Right atrium auricular region (tissue), 2 donors: ENCODE measurements at regions not wholly inside any gene's neighbourhood (a gene's known extent, or its start where the extent isn't known, plus 50 kb on each side); places are given as distances from the start of the nearest gene placed in this dataset.

Source experiments
- DNase-seq: peaks from one replicate; pipeline ENCODE4 v3.0.0-alpha.2; 2019; ENCODE audit warnings: low spot score
- H3K27ac ChIP-seq, 2 donors: fragments of 200-600 bp; sonication (generic); 1 replicate in 1 of 2; 2 replicates in 1 of 2; pipeline ENCODE4 v1.5.1; 2016 to 2019
- H3K27me3 ChIP-seq, 2 donors: fragments of 200-600 bp; sonication (generic); one replicate each; pipeline versions ENCODE4 v1.5.1 to v1.6.0; 2017 to 2019
- H3K36me3 ChIP-seq: fragments of 200-600 bp; sonication (generic); one replicate; pipeline ENCODE4 v1.5.1; 2016
- H3K4me1 ChIP-seq, 2 donors: fragments of 200-600 bp; sonication (generic); one replicate each; pipeline versions ENCODE4 v1.5.1 to v1.6.0; 2017 to 2019
- H3K4me3 ChIP-seq, 2 donors: fragments of 200-600 bp; sonication (generic); 1 replicate in 1 of 2; 2 replicates in 1 of 2; pipeline ENCODE4 v1.5.1; 2017 to 2019; ENCODE audit warnings: mild to moderate bottlenecking in 1 of 2, moderate library complexity in 1 of 2
- H3K9me3 ChIP-seq, 2 donors: fragments of 200-600 bp; sonication (generic); one replicate each; pipeline ENCODE4 v1.5.1; 2019
- TF ChIP-seq, protein P1 (sequence below), 2 donors: fragments of 200-600 bp; sonication (generic); IDR thresholded peaks; one replicate each; pipeline ENCODE4 v1.5.1; 2019; ENCODE audit warnings: antibody characterized with exemption in 2 of 2

DNA sequence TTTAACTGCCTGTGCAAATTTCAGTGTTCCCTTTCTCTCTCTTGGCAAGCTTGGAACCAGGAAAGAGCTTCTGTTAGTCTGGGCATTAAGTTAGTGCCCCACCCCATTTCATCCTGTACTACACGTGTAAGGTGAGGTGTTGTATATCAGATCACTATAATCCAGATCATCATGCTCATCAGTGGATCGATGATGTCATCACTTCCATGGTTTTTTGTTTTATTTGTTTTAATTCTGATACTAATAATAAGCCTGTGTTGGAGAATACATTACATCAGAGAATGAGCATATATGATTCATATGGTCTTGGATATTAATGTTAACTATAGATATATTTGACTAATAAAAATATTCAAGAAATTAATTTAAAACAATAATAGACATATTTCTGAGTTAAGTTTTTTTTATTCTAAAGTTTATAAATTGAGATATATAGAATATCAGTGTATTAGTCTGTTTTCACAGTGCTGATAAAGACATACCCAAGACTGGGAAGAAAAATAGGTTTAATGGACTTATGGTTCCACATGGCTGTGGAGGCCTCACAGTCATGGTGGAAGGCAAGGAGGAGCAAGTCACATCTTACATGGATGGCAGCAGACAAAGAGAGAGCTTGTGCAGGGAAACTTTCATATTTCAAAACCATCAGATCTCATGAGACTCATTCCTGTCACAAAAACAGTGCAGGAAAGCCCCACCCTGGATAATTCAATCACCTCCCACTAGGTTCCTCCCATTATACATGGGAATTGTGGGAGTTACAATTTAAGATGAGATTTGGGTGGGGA lies 588.3 kb upstream of the B3GALT2 start:
- Histone ChIP-seq H3K4me1 (no peaks in the 10 kb centered on the region), H3K4me3 (no peak overlapping the region), H3K9me3 (no peaks in the 10 kb centered on the region), H3K36me3 (no peaks in the 10 kb centered on the region), H3K27me3 (no peaks in the 10 kb centered on the region), H3K27ac (no peak overlapping the region)
- TF ChIP-seq, protein P1, sequence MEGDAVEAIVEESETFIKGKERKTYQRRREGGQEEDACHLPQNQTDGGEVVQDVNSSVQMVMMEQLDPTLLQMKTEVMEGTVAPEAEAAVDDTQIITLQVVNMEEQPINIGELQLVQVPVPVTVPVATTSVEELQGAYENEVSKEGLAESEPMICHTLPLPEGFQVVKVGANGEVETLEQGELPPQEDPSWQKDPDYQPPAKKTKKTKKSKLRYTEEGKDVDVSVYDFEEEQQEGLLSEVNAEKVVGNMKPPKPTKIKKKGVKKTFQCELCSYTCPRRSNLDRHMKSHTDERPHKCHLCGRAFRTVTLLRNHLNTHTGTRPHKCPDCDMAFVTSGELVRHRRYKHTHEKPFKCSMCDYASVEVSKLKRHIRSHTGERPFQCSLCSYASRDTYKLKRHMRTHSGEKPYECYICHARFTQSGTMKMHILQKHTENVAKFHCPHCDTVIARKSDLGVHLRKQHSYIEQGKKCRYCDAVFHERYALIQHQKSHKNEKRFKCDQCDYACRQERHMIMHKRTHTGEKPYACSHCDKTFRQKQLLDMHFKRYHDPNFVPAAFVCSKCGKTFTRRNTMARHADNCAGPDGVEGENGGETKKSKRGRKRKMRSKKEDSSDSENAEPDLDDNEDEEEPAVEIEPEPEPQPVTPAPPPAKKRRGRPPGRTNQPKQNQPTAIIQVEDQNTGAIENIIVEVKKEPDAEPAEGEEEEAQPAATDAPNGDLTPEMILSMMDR (IDR thresholded peaks at IDR 0.05), result no peak
- DNase-seq, result no peak

DNA sequence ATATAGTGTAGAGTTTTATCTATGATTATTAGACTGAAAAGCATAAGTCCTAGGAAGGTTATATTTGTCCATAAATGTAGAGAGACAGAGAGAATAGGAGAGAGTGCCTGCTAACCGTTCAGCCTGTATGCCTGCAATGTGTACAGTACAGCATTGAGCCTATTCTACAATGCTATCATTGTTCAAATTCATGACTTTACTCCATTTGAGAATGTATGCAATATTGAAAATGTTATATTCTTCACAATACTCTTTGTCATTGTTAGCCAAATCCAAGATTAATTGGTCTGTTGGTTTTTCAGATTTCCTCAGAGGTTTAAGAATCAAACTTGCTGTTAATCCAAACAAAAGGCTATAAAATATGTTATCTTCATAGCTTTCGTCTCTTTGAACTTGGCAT lies 585.2 kb upstream of the B3GALT2 start:
- no peaks in the 10 kb centered on the region for H3K4me1 ChIP-seq
- H3K36me3 ChIP-seq, result no peaks in the 10 kb centered on the region
- H3K4me3 ChIP-seq, result no peak overlapping the region
- no peaks in the 10 kb centered on the region for H3K27me3 ChIP-seq
- no peak for DNase-seq
- H3K9me3 ChIP-seq, result no peaks in the 10 kb centered on the region
- H3K27ac ChIP-seq, result no peak overlapping the region
- TF ChIP-seq, protein P1 (IDR thresholded peaks at IDR 0.05), result no peak

DNA sequence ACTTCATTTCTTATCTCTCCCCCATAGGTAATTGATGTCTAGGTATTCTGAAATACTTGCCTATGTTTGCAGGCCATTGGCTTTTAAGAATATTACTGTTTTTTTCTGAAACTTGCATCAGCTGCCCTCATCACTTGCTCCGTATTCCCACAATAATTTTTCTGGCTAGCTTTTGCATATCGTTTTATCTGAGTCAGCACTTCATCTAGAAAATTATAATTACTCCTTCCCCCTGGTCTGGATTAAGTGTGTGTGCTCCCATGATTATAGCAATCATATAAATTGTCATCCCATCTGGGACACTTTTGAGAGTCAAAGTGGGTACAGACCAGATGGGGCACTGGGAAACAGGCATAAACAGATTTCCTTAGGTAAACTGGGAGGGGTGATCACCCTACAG lies 583.2 kb upstream of the B3GALT2 start:
- Histone ChIP-seq H3K36me3 (no peaks in the 10 kb centered on the region), H3K4me1 (no peaks in the 10 kb centered on the region), H3K4me3 (no peak overlapping the region), H3K9me3 (no peaks in the 10 kb centered on the region), H3K27ac (no peak overlapping the region), H3K27me3 (no peaks in the 10 kb centered on the region)
- DNase-seq, result no peak
- TF ChIP-seq, protein P1 (IDR thresholded peaks at IDR 0.05), result no peak

DNA sequence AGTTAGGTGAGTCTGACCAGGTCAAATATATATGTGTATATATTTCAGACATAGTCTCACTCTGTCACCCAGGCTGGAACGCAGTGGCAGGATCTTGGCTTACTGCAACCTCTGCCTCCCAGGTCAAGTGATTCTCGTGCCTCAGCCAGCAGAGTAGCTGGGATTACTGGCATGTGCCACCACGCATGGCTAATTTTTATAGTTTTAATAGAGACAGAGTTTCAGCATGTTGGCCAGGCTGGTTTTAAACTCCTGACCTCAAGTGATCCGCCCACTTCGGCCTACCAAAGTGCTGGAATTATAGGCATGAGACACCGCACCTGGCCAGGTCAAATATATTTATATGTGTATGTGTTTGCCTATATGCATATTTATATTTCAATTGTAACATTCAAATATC lies 581.5 kb upstream of the B3GALT2 start:
- Histone ChIP-seq H3K9me3 (no peaks in the 10 kb centered on the region), H3K36me3 (no peaks in the 10 kb centered on the region), H3K4me3 (no peak overlapping the region), H3K4me1 (no peaks in the 10 kb centered on the region), H3K27me3 (no peaks in the 10 kb centered on the region), H3K27ac (no peak overlapping the region)
- DNase-seq, result no peak
- TF ChIP-seq, protein P1 (IDR thresholded peaks at IDR 0.05), result no peak

DNA sequence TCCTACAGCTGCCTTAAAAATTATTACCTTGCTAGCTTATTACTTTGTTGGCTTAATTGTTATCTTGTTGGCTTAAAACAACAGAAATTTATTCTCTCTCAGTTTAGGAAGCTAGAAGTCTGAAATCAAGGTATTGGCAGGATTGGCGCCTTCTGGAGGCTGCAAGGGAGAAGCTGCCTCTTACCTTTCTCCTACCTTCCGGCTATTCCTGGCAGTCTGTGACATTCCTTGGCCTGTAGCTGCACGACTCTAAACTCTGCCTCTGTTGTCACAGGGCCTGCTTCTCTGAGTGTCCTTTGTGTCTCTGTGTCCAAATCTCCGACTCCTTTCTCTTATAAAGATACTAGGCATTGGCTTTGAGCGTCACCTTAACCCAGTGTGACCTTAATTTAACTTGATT lies 579.9 kb upstream of the B3GALT2 start:
- no peaks in the 10 kb centered on the region for H3K27me3 ChIP-seq

More for the DNA sequence above, 579.9 kb upstream of the B3GALT2 start:
- no peak overlapping the region for H3K4me3 ChIP-seq
- H3K36me3 ChIP-seq, result no peaks in the 10 kb centered on the region
- H3K9me3 ChIP-seq, result no peaks in the 10 kb centered on the region
- H3K4me1 ChIP-seq, result no peaks in the 10 kb centered on the region
- no peak for DNase-seq
- TF ChIP-seq, protein P1 (IDR thresholded peaks at IDR 0.05), result no peak
- no peak overlapping the region for H3K27ac ChIP-seq
